K562 (cell line): ENCODE measurements at regions not wholly inside any gene's neighbourhood (a gene's known extent, or its start where the extent isn't known, plus 50 kb on each side); places are given as distances from the start of the nearest gene placed in this dataset.

Experiments used
- HIVEP1 ChIP-seq: fragments of 250-450 bp; sonication (Bioruptor Pico); IDR thresholded peaks from 2 replicates; pipeline ENCODE4 v1.4.0; 2020; ENCODE audit warnings: mild to moderate bottlenecking
- TF ChIP-seq, protein P1 (sequence below), 3 experiments: IDR thresholded peaks in 2 of 3; conservative IDR thresholded peaks in 1 of 3; 2 replicates each; pipeline ENCODE4 v1.5.1; 2011 to 2012; ENCODE audit warnings: low read length in 3 of 3, mild to moderate bottlenecking in 3 of 3, control low read depth in 2 of 3, improper control_type of control experiment in 1 of 3, inconsistent platforms in 1 of 3, low read depth in 1 of 3, mixed read lengths in 1 of 3, moderate library complexity in 1 of 3; ENCODE audit not compliant: insufficient read depth in 2 of 3
- TF ChIP-seq, protein P2 (sequence below): fragments of 250-450 bp; sonication (Bioruptor Pico); IDR thresholded peaks from 2 replicates; pipeline ENCODE4 v1.5.0; 2021; ENCODE audit warnings: mild to moderate bottlenecking, borderline replicate concordance
- TF ChIP-seq, protein P3 (sequence below), 3 experiments: fragments of 200-800 bp in 1 of 3; sonication (Bioruptor generic) in 1 of 3; sonication (generic) in 1 of 3; formaldehyde crosslinking in 1 of 3; IDR thresholded peaks; 2 replicates each; pipeline versions ENCODE4 v1.6.1 to v1.8.0; 2016 to 2022; ENCODE audit warnings: mild to moderate bottlenecking in 2 of 3, missing compliant biosample characterization in 2 of 3, missing genetic modification characterization in 2 of 3, missing genetic modification reagents in 1 of 3

DNA sequence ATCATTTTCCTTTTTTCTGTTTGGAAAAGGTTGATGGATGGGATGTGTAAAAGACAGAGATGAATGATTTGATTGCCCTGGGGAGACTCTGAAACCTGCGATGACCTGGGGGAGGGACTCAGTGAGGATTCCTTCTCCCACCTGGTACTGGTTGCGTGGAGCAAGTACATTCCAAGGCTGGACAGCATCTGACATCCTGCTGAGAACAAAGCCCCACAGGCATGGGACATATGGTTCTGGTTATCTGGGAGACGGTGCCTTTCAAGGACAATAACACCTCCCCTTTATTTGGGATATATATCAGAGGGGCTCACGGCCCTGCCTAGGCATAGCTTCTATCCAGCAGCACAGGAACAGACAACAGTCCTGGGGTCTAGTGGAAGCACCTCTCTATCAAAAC lies 527.8 kb downstream of the METTL15 start:
- no peak for TF ChIP-seq HIVEP1
- TF ChIP-seq, protein P1, sequence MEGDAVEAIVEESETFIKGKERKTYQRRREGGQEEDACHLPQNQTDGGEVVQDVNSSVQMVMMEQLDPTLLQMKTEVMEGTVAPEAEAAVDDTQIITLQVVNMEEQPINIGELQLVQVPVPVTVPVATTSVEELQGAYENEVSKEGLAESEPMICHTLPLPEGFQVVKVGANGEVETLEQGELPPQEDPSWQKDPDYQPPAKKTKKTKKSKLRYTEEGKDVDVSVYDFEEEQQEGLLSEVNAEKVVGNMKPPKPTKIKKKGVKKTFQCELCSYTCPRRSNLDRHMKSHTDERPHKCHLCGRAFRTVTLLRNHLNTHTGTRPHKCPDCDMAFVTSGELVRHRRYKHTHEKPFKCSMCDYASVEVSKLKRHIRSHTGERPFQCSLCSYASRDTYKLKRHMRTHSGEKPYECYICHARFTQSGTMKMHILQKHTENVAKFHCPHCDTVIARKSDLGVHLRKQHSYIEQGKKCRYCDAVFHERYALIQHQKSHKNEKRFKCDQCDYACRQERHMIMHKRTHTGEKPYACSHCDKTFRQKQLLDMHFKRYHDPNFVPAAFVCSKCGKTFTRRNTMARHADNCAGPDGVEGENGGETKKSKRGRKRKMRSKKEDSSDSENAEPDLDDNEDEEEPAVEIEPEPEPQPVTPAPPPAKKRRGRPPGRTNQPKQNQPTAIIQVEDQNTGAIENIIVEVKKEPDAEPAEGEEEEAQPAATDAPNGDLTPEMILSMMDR (IDR thresholded peaks at IDR 0.05 in 2 of 3, conservative IDR thresholded peaks at IDR 0.05 in 1 of 3; ENCODE audit: insufficient read depth in 2 of 3, low read depth in 1 of 3, low read length in 3 of 3): no peak
- TF ChIP-seq, protein P2, sequence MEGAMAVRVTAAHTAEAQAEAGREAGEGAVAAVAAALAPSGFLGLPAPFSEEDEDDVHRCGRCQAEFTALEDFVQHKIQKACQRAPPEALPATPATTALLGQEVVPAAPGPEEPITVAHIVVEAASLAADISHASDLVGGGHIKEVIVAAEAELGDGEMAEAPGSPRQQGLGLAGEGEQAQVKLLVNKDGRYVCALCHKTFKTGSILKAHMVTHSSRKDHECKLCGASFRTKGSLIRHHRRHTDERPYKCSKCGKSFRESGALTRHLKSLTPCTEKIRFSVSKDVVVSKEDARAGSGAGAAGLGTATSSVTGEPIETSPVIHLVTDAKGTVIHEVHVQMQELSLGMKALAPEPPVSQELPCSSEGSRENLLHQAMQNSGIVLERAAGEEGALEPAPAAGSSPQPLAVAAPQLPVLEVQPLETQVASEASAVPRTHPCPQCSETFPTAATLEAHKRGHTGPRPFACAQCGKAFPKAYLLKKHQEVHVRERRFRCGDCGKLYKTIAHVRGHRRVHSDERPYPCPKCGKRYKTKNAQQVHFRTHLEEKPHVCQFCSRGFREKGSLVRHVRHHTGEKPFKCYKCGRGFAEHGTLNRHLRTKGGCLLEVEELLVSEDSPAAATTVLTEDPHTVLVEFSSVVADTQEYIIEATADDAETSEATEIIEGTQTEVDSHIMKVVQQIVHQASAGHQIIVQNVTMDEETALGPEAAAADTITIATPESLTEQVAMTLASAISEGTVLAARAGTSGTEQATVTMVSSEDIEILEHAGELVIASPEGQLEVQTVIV: no peak
- TF ChIP-seq, protein P3, sequence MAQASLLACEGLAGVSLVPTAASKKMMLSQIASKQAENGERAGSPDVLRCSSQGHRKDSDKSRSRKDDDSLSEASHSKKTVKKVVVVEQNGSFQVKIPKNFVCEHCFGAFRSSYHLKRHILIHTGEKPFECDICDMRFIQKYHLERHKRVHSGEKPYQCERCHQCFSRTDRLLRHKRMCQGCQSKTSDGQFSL (CRISPR knock-in tag; IDR thresholded peaks at IDR 0.05): no peak
- TF ChIP-seq, protein P3 (tag; IDR thresholded peaks at IDR 0.05): no peak
